ENCODE measurements at regions not wholly inside any gene's neighbourhood (a gene's known extent, or its start where the extent isn't known, plus 50 kb on each side); places are given as distances from the start of the nearest gene placed in this dataset.
"Not testable (repeated sequence)": the region's sequence is repeated elsewhere in the genome, so short reads cannot be mapped to it uniquely, and the experiment has no call there.

- no peak for DNase-seq
These were observed 94.2 kb upstream of the MTAP start for GRCh38 chr9:21708260-21708711.

- no peak for DNase-seq
These were observed 93.6 kb upstream of the MTAP start for GRCh38 chr9:21708856-21709255.

GRCh38 chr9:21709464-21710058, 92.9 kb upstream of the MTAP start:
- peak in 5 of 6 experiments; percentile 12 to 65 (median 35) for DNase-seq

- DNase-seq = peak in 3 of 6 experiments; percentile 19 to 43 (median 39)
These were observed 91.8 kb upstream of the MTAP start for GRCh38 chr9:21710548-21711191.

GRCh38 chr9:21711504-21711903, 90.9 kb upstream of the MTAP start:
- no peak for DNase-seq

GRCh38 chr9:21715408-21715807, 87.0 kb upstream of the MTAP start:
- DNase-seq = no peak

GRCh38 chr9:21720758-21721157, 81.7 kb upstream of the MTAP start:
- no peak for DNase-seq

- not testable (repeated sequence) for DNase-seq
These were observed 75.0 kb upstream of the MTAP start for GRCh38 chr9:21727411-21727810.

- no peak for DNase-seq
These were observed 73.7 kb upstream of the MTAP start for GRCh38 chr9:21728781-21729180.

GRCh38 chr9:21729648-21730047, 72.8 kb upstream of the MTAP start:
- DNase-seq = no peak

- DNase-seq = no peak
These were observed 71.5 kb upstream of the MTAP start for GRCh38 chr9:21730899-21731298.

- no peak for DNase-seq
These were observed 61.3 kb upstream of the MTAP start for GRCh38 chr9:21741151-21741550.

GRCh38 chr9:21744320-21744719, 58.1 kb upstream of the MTAP start:
- no peak for DNase-seq

- DNase-seq = no peak
These were observed 57.6 kb upstream of the MTAP start for GRCh38 chr9:21744841-21745240.

GRCh38 chr9:21746550-21746949, 55.9 kb upstream of the MTAP start:
- DNase-seq = no peak

- no peak for DNase-seq
These were observed 55.3 kb upstream of the MTAP start for GRCh38 chr9:21747175-21747574.

- no peak for DNase-seq
These were observed 52.3 kb upstream of the MTAP start for GRCh38 chr9:21750021-21750735.

GRCh38 chr9:21751998-21752397, 50.4 kb upstream of the MTAP start:
- no peak for DNase-seq

All from stimulated activated naive CD4-positive, alpha-beta T cell (primary cell).